ENCODE measurements at regions not wholly inside any gene's neighbourhood (a gene's known extent, or its start where the extent isn't known, plus 50 kb on each side); places are given as distances from the start of the nearest gene placed in this dataset.

DNA sequence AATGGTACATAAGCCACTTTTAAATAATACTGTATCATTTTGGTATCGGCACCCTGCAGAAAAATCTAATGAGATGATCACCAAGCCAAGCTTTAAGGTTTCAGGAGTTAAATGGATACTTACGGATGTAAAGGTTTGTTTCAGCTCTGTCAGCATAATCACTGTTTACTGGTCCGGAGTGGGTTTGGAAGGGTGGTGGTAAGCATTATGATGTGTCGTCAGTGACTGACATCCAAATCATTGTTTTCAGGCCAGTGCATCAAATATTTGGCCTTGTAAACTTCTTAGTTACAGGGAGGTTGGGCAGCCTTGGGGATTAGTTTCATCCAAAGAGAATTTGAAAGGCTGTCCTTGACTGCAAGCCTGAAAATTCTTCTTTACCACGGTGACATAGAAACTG is 50.0 kb upstream of the ATL2 start:
- TF ChIP-seq, protein P1, sequence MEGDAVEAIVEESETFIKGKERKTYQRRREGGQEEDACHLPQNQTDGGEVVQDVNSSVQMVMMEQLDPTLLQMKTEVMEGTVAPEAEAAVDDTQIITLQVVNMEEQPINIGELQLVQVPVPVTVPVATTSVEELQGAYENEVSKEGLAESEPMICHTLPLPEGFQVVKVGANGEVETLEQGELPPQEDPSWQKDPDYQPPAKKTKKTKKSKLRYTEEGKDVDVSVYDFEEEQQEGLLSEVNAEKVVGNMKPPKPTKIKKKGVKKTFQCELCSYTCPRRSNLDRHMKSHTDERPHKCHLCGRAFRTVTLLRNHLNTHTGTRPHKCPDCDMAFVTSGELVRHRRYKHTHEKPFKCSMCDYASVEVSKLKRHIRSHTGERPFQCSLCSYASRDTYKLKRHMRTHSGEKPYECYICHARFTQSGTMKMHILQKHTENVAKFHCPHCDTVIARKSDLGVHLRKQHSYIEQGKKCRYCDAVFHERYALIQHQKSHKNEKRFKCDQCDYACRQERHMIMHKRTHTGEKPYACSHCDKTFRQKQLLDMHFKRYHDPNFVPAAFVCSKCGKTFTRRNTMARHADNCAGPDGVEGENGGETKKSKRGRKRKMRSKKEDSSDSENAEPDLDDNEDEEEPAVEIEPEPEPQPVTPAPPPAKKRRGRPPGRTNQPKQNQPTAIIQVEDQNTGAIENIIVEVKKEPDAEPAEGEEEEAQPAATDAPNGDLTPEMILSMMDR (IDR thresholded peaks at IDR 0.05): no peak
- TF ChIP-seq POLR2A (IDR thresholded peaks at IDR 0.05) (no peak), POLR2AphosphoS5 (IDR thresholded peaks at IDR 0.05) (no peak)
